GM12875 (cell line): ENCODE measurements at regions not wholly inside any gene's neighbourhood (a gene's known extent, or its start where the extent isn't known, plus 50 kb on each side); places are given as distances from the start of the nearest gene placed in this dataset.
"Not testable (repeated sequence)": the region's sequence is repeated elsewhere in the genome, so short reads cannot be mapped to it uniquely, and the experiment has no call there.

ENCODE experiments used
- H3K4me3 ChIP-seq: one replicate; pipeline ENCODE4 v1.5.1; 2011; ENCODE audit warnings: low read depth, low read length, control low read depth
- CTCF ChIP-seq: IDR thresholded peaks from 2 replicates; pipeline ENCODE4 v1.5.1; 2011; ENCODE audit warnings: low read depth, mild to moderate bottlenecking, control low read depth, inconsistent platforms, low read length, moderate library complexity, borderline replicate concordance; ENCODE audit not compliant: insufficient read depth

- TF ChIP-seq CTCF, result no peak
- no peak overlapping the region for H3K4me3 ChIP-seq
These were observed 155.6 kb upstream of the NOL4 start for GRCh38 chr18:34380326-34380725.

GRCh38 chr18:34385311-34385710 is 160.6 kb upstream of the NOL4 start:
- no peak overlapping the region for H3K4me3 ChIP-seq
- no peak for TF ChIP-seq CTCF

- no peak for TF ChIP-seq CTCF
- H3K4me3 ChIP-seq, result no peak overlapping the region
These were observed 162.1 kb upstream of the NOL4 start for GRCh38 chr18:34386803-34387202.

DNA sequence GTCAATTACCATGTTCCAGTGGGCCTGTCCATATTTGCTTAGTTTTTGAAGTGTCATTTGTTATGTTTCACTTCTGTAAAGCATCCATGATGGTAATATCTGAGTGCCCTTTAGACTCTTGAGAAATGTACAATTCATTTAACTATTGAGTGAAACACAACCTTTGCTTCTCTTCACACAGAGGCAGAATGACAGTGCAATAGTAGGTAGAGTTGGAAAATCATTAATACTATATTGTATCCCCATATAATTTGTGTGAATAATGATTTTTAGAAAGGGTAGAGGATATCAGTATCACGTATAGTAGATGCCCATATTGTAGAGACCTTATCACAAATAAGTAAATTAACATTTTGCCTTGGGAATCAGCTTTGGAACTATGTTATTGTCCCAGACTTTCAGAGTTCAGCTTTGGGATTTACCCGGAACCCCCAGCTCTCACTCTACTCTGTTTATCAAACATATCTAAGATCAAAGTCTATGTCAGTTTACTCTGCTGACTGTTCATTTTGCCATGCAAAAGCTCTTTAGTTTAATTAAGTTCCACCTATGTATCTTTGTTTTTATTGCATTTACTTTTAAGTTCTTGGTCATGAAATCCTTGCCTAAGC is 172.7 kb upstream of the NOL4 start:
- TF ChIP-seq CTCF, result no peak

DNA sequence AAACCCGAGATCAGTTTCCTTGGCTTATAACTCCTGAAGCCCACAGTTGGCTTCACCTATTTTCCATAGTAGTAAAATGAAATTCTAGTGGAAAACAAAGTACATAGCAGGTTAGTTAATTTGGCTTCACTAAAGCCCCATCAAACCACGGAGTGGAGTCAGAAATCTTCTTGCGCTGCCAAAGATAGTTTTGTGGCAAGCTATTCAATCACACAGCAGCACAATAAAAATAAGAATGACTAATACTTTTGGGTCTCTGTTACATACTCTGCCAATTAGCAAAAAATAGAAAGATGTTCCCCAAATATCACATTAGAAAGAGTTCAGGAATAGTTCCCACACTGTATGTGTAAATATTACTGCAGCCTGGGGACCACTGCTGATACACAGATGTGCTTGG is 175.2 kb upstream of the NOL4 start:
- TF ChIP-seq CTCF, result no peak
- H3K4me3 ChIP-seq, result no peak overlapping the region

More for the DNA sequence above, 172.7 kb upstream of the NOL4 start:
- H3K4me3 ChIP-seq, result no peak overlapping the region

GRCh38 chr18:34400834-34401233 is 176.1 kb upstream of the NOL4 start:
- no peak for TF ChIP-seq CTCF
- no peak overlapping the region for H3K4me3 ChIP-seq

DNA sequence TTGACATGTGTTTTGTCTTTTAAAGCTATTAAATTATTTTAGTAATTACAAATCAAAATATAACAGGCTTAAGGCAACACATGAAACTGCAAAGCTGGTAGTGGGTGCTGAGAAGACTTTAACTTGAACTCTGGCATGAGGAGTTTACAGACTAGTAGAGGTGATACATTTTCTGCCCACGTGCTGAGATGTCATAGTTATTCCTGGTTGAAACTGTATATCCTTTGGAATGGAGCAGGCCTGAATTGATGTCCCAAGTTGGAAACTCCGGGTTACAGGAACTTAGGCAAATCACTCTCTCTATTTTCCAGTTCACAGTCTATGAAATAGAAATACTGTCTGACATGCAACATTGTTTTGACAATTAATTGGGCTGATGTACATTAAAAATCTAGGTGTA is 177.1 kb upstream of the NOL4 start:
- no peak for TF ChIP-seq CTCF

GRCh38 chr18:34407471-34407870 is 182.8 kb upstream of the NOL4 start:
- not testable (repeated sequence) for H3K4me3 ChIP-seq

More for the DNA sequence above, 177.1 kb upstream of the NOL4 start:
- H3K4me3 ChIP-seq, result no peak overlapping the region
